ENCODE measurements at regions not wholly inside any gene's neighbourhood (a gene's known extent, or its start where the extent isn't known, plus 50 kb on each side); places are given as distances from the start of the nearest gene placed in this dataset.

DNA sequence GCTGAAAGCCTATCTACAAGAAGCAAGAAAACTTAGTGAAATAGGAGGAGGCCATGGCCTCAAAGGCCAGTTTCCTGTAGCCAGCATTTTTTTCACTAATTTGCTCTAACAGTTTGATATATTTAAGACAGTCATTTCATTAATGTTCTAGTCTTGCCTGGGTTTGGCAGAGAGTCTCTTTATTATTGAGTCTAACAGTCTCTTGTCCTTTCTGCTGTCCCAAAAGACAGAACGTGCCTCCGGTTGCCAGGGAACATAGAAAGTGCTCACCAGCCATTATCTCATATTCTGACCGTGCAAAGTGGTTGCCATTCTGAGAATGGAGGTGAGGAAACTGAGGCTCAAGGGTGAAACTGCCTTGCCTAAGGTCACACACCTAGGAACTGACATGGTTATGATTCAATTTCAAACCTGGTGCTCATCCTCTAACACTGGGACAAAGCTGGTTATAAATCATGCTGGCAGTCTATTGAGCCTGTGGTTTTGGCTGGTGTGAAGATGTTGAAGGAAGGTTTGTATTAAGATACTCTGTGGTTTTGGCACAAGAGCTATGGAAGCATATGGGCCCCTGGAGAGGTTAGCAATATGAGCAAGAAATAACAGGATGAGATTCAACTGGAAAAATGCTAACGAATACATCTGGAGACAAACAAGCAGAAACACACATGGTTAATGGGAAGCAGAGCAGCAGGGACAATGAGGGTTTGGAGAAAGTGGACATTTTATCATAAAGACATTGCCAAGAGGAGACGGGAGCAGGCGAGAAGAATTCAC lies 903.3 kb upstream of the KLHL29 start:
- no peak overlapping the region for H3K27ac ChIP-seq (ENCODE audit: extremely low read depth, low read depth, low read length)
- POLR2A ChIA-PET = no interaction called here
- no peaks in the 10 kb centered on the region for H3K9me3 ChIP-seq (ENCODE audit: control insufficient read depth, insufficient read depth, low read depth, low read length)
- no peaks in the 10 kb centered on the region for H3K4me1 ChIP-seq (ENCODE audit: control insufficient read depth, insufficient read depth, low read length)
- no peak for TF ChIP-seq ZNF24 (tag by site-specific recombination; IDR thresholded peaks at IDR 0.05)
- CTCF ChIA-PET = no interaction called here
- no peak overlapping the region for H3K4me3 ChIP-seq (ENCODE audit: low read depth, low read length)
- no peaks in the 10 kb centered on the region for H3K36me3 ChIP-seq (ENCODE audit: control insufficient read depth in 2 of 2, insufficient read depth in 1 of 2, low read length in 2 of 2)

DNA sequence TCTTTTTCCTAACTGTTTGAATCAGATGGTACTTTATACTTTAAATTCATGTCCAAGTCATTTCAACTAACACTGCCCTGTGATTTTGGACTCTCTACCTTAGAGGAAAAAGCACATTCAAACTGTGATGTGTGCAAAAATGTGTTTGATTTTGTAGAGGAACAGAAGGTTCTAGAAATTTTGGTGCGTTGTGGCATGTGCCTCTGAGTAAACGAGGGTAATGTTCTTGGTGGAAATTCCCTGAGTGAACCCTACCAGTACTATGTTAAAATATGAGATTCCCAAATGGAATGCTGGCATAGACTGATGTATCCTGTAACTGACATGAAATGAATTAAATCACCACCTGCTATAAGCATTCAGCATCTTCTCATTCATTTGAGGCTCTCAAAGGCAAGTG lies 901.9 kb upstream of the KLHL29 start:
- Histone ChIP-seq H3K4me1 (ENCODE audit: control insufficient read depth, insufficient read depth, low read length) (no peaks in the 10 kb centered on the region), H3K36me3 (ENCODE audit: control insufficient read depth in 2 of 2, insufficient read depth in 1 of 2, low read length in 2 of 2) (no peaks in the 10 kb centered on the region), H3K4me3 (ENCODE audit: low read depth, low read length) (no peak overlapping the region), H3K9me3 (ENCODE audit: control insufficient read depth, insufficient read depth, low read depth, low read length) (no peaks in the 10 kb centered on the region), H3K27ac (ENCODE audit: extremely low read depth, low read depth, low read length) (no peak overlapping the region)
- POLR2A ChIA-PET = no interaction called here
- no peak for TF ChIP-seq WT1 (tag by site-specific recombination; IDR thresholded peaks at IDR 0.05)
- no peak for TF ChIP-seq ZNF211 (tag by site-specific recombination; IDR thresholded peaks at IDR 0.05; ENCODE audit: low read depth)
- TF ChIP-seq, protein P1, sequence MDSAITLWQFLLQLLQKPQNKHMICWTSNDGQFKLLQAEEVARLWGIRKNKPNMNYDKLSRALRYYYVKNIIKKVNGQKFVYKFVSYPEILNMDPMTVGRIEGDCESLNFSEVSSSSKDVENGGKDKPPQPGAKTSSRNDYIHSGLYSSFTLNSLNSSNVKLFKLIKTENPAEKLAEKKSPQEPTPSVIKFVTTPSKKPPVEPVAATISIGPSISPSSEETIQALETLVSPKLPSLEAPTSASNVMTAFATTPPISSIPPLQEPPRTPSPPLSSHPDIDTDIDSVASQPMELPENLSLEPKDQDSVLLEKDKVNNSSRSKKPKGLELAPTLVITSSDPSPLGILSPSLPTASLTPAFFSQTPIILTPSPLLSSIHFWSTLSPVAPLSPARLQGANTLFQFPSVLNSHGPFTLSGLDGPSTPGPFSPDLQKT (IDR thresholded peaks at IDR 0.05; ENCODE audit: borderline replicate concordance, low read depth, low read length) = no peak
- no peak for TF ChIP-seq MYNN (tag by site-specific recombination; IDR thresholded peaks at IDR 0.05; ENCODE audit: borderline replicate concordance)
- no peak for TF ChIP-seq ZNF24 (tag by site-specific recombination; IDR thresholded peaks at IDR 0.05)
- no peak for TF ChIP-seq ZNF626 (tag by site-specific recombination; IDR thresholded peaks at IDR 0.05)
- TF ChIP-seq, protein P2, sequence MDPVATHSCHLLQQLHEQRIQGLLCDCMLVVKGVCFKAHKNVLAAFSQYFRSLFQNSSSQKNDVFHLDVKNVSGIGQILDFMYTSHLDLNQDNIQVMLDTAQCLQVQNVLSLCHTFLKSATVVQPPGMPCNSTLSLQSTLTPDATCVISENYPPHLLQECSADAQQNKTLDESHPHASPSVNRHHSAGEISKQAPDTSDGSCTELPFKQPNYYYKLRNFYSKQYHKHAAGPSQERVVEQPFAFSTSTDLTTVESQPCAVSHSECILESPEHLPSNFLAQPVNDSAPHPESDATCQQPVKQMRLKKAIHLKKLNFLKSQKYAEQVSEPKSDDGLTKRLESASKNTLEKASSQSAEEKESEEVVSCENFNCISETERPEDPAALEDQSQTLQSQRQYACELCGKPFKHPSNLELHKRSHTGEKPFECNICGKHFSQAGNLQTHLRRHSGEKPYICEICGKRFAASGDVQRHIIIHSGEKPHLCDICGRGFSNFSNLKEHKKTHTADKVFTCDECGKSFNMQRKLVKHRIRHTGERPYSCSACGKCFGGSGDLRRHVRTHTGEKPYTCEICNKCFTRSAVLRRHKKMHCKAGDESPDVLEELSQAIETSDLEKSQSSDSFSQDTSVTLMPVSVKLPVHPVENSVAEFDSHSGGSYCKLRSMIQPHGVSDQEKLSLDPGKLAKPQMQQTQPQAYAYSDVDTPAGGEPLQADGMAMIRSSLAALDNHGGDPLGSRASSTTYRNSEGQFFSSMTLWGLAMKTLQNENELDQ (tag by site-specific recombination; IDR thresholded peaks at IDR 0.05; ENCODE audit: low read depth) = no peak
- no peak for TF ChIP-seq ZNF792 (tag by site-specific recombination; IDR thresholded peaks at IDR 0.05)
- no peak for TF ChIP-seq ZNF571 (tag by site-specific recombination; IDR thresholded peaks at IDR 0.05)
- no peak for TF ChIP-seq ZNF112 (tag by site-specific recombination; IDR thresholded peaks at IDR 0.05)
- TF ChIP-seq ZNF239 (tag by site-specific recombination; IDR thresholded peaks at IDR 0.05) = no peak
- no peak for TF ChIP-seq ZFP41 (tag by site-specific recombination; IDR thresholded peaks at IDR 0.05; ENCODE audit: borderline replicate concordance)
- TF ChIP-seq ZNF221 (tag by site-specific recombination; IDR thresholded peaks at IDR 0.05; ENCODE audit: borderline replicate concordance) = no peak
- TF ChIP-seq ZBTB48 (tag by site-specific recombination; IDR thresholded peaks at IDR 0.05) = no peak
- TF ChIP-seq, protein P3, sequence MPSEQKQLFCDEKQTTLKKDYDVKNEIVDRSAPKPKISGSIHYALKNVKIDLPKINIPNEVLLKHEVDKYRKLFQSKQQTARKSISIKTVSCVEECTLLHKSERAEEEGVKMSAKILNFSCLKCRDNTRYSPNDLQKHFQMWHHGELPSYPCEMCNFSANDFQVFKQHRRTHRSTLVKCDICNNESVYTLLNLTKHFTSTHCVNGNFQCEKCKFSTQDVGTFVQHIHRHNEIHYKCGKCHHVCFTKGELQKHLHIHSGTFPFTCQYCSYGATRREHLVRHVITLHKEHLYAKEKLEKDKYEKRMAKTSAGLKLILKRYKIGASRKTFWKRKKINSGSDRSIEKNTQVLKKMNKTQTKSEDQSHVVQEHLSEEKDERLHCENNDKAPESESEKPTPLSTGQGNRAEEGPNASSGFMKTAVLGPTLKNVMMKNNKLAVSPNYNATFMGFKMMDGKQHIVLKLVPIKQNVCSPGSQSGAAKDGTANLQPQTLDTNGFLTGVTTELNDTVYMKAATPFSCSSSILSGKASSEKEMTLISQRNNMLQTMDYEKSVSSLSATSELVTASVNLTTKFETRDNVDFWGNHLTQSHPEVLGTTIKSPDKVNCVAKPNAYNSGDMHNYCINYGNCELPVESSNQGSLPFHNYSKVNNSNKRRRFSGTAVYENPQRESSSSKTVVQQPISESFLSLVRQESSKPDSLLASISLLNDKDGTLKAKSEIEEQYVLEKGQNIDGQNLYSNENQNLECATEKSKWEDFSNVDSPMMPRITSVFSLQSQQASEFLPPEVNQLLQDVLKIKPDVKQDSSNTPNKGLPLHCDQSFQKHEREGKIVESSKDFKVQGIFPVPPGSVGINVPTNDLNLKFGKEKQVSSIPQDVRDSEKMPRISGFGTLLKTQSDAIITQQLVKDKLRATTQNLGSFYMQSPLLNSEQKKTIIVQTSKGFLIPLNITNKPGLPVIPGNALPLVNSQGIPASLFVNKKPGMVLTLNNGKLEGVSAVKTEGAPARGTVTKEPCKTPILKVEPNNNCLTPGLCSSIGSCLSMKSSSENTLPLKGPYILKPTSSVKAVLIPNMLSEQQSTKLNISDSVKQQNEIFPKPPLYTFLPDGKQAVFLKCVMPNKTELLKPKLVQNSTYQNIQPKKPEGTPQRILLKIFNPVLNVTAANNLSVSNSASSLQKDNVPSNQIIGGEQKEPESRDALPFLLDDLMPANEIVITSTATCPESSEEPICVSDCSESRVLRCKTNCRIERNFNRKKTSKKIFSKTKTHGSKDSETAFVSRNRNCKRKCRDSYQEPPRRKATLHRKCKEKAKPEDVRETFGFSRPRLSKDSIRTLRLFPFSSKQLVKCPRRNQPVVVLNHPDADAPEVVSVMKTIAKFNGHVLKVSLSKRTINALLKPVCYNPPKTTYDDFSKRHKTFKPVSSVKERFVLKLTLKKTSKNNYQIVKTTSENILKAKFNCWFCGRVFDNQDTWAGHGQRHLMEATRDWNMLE (tag by site-specific recombination; conservative IDR thresholded peaks at IDR 0.05; ENCODE audit: low read depth) = no peak
- no peak for TF ChIP-seq ZNF747 (tag by site-specific recombination; IDR thresholded peaks at IDR 0.05)
- CTCF ChIA-PET = no interaction called here

All from HEK293 (cell line).